DMS79 treated with DMSO at 0.1 percent for 48 hours (cell line): ENCODE measurements at regions not wholly inside any gene's neighbourhood (a gene's known extent, or its start where the extent isn't known, plus 50 kb on each side); places are given as distances from the start of the nearest gene placed in this dataset.

ENCODE experiments used
- DNase-seq: peaks from one replicate; lab custom pipeline; 2025; lab: John Stamatoyannopoulos, UW

- no peak for DNase-seq
Measured at GRCh38 chr2:150050036-150050435, 437.4 kb downstream of the RND3 start.

- DNase-seq = no peak
Measured at GRCh38 chr2:150047620-150048222, 439.7 kb downstream of the RND3 start.

GRCh38 chr2:150046810-150047209, 440.7 kb downstream of the RND3 start:
- no peak for DNase-seq

- no peak for DNase-seq
Measured at GRCh38 chr2:150046211-150046610, 441.3 kb downstream of the RND3 start.

- DNase-seq = no peak
Measured at GRCh38 chr2:150045601-150046000, 441.9 kb downstream of the RND3 start.

GRCh38 chr2:150043172-150043500, 444.3 kb downstream of the RND3 start:
- peak; percentile 90 for DNase-seq

- no peak for DNase-seq
Measured at GRCh38 chr2:150042500-150043171, 444.8 kb downstream of the RND3 start.

GRCh38 chr2:150041722-150042425, 445.6 kb downstream of the RND3 start:
- no peak for DNase-seq

GRCh38 chr2:150036622-150037021, 449.0 kb upstream of the MMADHC start:
- no peak for DNase-seq

GRCh38 chr2:150034665-150035064, 447.1 kb upstream of the MMADHC start:
- no peak for DNase-seq

GRCh38 chr2:150030436-150031190, 443.0 kb upstream of the MMADHC start:
- no peak for DNase-seq

GRCh38 chr2:150028322-150028721, 440.7 kb upstream of the MMADHC start:
- DNase-seq = no peak

GRCh38 chr2:150027164-150027563, 439.6 kb upstream of the MMADHC start:
- DNase-seq = no peak

GRCh38 chr2:150023663-150024062, 436.1 kb upstream of the MMADHC start:
- DNase-seq = no peak

- no peak for DNase-seq
Measured at GRCh38 chr2:150023044-150023443, 435.5 kb upstream of the MMADHC start.

- DNase-seq = no peak
Measured at GRCh38 chr2:150020937-150021673, 433.5 kb upstream of the MMADHC start.

- no peak for DNase-seq
Measured at GRCh38 chr2:150020221-150020620, 432.6 kb upstream of the MMADHC start.

GRCh38 chr2:150019063-150019462, 431.5 kb upstream of the MMADHC start:
- no peak for DNase-seq

- no peak for DNase-seq
Measured at GRCh38 chr2:150012986-150013385, 425.4 kb upstream of the MMADHC start.

GRCh38 chr2:150011161-150011730, 423.7 kb upstream of the MMADHC start:
- no peak for DNase-seq

GRCh38 chr2:150008901-150009300, 421.3 kb upstream of the MMADHC start:
- DNase-seq = no peak
